Smooth muscle cell (in vitro differentiated cells): ENCODE measurements at regions not wholly inside any gene's neighbourhood (a gene's known extent, or its start where the extent isn't known, plus 50 kb on each side); places are given as distances from the start of the nearest gene placed in this dataset.

ENCODE experiments used
- DNase-seq: peaks from one replicate; lab custom pipeline; 2025; ENCODE audit not compliant: unreplicated experiment; lab: John Stamatoyannopoulos, UW
- H2AFZ ChIP-seq: fragments of 200-600 bp; sonication (generic); 2 replicates; pipeline ENCODE4 v1.6.0; 2016; ENCODE audit warnings: antibody characterized with exemption, low read depth, mild to moderate bottlenecking
- H3F3A ChIP-seq: fragments of 200-600 bp; sonication (generic); 2 replicates; pipeline ENCODE4 v1.6.0; 2017; ENCODE audit warnings: antibody characterized with exemption, low read depth
- H3K27ac ChIP-seq: fragments of 200-600 bp; sonication (generic); 2 replicates; pipeline ENCODE4 v1.5.1; 2016; ENCODE audit warnings: low read depth, mild to moderate bottlenecking
- H3K27me3 ChIP-seq: fragments of 200-600 bp; sonication (generic); 2 replicates; pipeline ENCODE4 v1.6.1; 2016; ENCODE audit warnings: low read depth, mild to moderate bottlenecking
- H3K36me3 ChIP-seq: fragments of 200-600 bp; sonication (generic); 2 replicates; pipeline ENCODE4 v1.5.1; 2016; ENCODE audit warnings: low read depth
- H3K4me1 ChIP-seq: fragments of 200-600 bp; sonication (generic); 2 replicates; pipeline ENCODE4 v1.5.1; 2016; ENCODE audit warnings: low read depth
- H3K4me2 ChIP-seq: fragments of 200-600 bp; sonication (generic); 2 replicates; pipeline ENCODE4 v1.6.0; 2016; ENCODE audit warnings: mild to moderate bottlenecking
- H3K4me3 ChIP-seq: fragments of 200-600 bp; sonication (generic); 2 replicates; pipeline ENCODE4 v1.5.1; 2016; ENCODE audit warnings: mild to moderate bottlenecking
- H3K79me2 ChIP-seq: fragments of 200-600 bp; sonication (generic); 2 replicates; pipeline ENCODE4 v1.6.0; 2016; ENCODE audit warnings: low read depth, mild to moderate bottlenecking
- H3K9ac ChIP-seq: fragments of 200-600 bp; sonication (generic); 2 replicates; pipeline ENCODE4 v1.6.0; 2016; ENCODE audit warnings: low read depth
- H3K9me3 ChIP-seq: fragments of 200-600 bp; sonication (generic); replicated peaks from 2 replicates; pipeline ENCODE4 v1.5.1; 2016; ENCODE audit warnings: low read depth
- H4K20me1 ChIP-seq: fragments of 200-600 bp; sonication (generic); 2 replicates; pipeline ENCODE4 v1.6.0; 2016; ENCODE audit warnings: low read depth
- WGBS: methylation state at CpG from one replicate; pipeline ENCODE4 v1.1.7; 2016; ENCODE audit warnings: low lambda C conversion rate; 5-methylcytosine and 5-hydroxymethylcytosine counted together
- TF ChIP-seq, protein P1 (sequence below): fragments of 200-600 bp; sonication (generic); IDR thresholded peaks from 2 replicates; pipeline ENCODE4 v1.5.1; 2017; ENCODE audit warnings: borderline replicate concordance, mild to moderate bottlenecking, antibody characterized with exemption; ENCODE audit not compliant: insufficient read depth, poor library complexity, severe bottlenecking

DNA sequence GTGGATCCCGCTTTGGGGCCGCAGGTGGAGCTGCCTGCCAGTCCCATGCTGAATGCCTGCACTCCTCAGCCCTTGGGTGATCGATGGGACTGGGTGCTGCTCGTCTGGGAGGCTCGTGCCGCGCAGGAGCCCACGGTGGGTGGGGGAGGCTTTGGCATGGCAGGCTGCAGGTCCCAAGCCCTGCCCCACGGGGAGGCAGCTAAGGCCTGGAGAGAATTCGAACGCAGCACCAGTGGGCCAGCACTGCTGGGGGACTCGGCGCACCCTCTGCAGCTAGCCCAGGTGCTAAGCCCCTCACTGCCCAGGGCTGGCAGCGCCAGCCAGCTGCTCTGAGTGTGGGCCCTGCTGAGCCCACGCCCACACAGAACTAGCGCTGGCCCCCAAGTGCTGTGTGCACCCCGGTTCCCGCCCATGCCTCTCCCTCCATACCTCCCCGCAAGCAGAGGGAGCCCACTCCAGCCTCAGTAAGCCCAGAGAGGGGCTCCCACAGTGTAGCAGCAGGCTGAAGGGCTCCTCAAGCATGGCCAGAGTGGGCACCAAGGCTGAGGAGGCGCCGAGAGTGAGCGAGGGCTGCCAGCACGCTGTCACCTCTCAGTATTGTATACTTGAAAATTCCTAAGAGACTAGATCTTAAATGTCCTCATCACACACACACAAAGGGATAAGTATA lies 1654.2 kb upstream of the SLC39A10 start:
- Histone ChIP-seq H3K27ac (no peak overlapping the region), H3K9ac (no peak overlapping the region), H2AFZ (no peak overlapping the region), H3K4me2 (no peak overlapping the region), H3K79me2 (no peaks in the 10 kb centered on the region), H3F3A (no peaks in the 10 kb centered on the region), H3K9me3 (no peaks in the 10 kb centered on the region), H3K4me1 (no peaks in the 10 kb centered on the region), H3K4me3 (no peak overlapping the region), H3K36me3 (no peaks in the 10 kb centered on the region), H4K20me1 (no peaks in the 10 kb centered on the region), H3K27me3 (no peaks in the 10 kb centered on the region)
- 88% methylated on average over 23 of the region's 23 CpGs for WGBS
- no peak for DNase-seq
- TF ChIP-seq, protein P1, sequence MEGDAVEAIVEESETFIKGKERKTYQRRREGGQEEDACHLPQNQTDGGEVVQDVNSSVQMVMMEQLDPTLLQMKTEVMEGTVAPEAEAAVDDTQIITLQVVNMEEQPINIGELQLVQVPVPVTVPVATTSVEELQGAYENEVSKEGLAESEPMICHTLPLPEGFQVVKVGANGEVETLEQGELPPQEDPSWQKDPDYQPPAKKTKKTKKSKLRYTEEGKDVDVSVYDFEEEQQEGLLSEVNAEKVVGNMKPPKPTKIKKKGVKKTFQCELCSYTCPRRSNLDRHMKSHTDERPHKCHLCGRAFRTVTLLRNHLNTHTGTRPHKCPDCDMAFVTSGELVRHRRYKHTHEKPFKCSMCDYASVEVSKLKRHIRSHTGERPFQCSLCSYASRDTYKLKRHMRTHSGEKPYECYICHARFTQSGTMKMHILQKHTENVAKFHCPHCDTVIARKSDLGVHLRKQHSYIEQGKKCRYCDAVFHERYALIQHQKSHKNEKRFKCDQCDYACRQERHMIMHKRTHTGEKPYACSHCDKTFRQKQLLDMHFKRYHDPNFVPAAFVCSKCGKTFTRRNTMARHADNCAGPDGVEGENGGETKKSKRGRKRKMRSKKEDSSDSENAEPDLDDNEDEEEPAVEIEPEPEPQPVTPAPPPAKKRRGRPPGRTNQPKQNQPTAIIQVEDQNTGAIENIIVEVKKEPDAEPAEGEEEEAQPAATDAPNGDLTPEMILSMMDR, result no peak

DNA sequence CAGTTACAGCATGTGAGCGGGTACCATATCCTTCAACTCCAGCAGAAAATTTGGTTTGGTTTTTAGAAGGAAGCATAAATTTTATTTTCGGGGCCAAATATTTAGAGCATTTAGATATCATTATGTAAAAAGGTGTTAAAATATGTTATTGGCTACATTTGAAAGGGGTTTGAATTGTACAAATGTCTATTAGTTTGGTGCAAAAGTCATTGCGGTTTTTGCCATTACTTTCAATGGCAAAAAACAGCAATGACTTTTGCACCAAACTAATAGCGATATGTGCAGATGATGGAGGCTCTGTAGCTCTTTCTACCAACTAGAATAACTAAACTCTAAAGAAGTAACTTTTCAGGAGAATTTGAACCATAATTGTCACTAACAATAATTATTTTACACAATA lies 1666.2 kb upstream of the SLC39A10 start:
- no peak overlapping the region for H3K9ac ChIP-seq
- H4K20me1 ChIP-seq, result no peaks in the 10 kb centered on the region
- H3K9me3 ChIP-seq, result no peaks in the 10 kb centered on the region
- 71% methylated on average over 4 of the region's 4 CpGs for WGBS
- H3K27me3 ChIP-seq, result no peaks in the 10 kb centered on the region
- H3K4me2 ChIP-seq, result no peak overlapping the region
- no peak for DNase-seq
- TF ChIP-seq, protein P1, result no peak
- no peaks in the 10 kb centered on the region for H3F3A ChIP-seq
- no peak overlapping the region for H3K4me3 ChIP-seq
- H3K4me1 ChIP-seq, result no peaks in the 10 kb centered on the region
- no peak overlapping the region for H2AFZ ChIP-seq
- no peaks in the 10 kb centered on the region for H3K79me2 ChIP-seq
- no peaks in the 10 kb centered on the region for H3K36me3 ChIP-seq
- H3K27ac ChIP-seq, result no peak overlapping the region

DNA sequence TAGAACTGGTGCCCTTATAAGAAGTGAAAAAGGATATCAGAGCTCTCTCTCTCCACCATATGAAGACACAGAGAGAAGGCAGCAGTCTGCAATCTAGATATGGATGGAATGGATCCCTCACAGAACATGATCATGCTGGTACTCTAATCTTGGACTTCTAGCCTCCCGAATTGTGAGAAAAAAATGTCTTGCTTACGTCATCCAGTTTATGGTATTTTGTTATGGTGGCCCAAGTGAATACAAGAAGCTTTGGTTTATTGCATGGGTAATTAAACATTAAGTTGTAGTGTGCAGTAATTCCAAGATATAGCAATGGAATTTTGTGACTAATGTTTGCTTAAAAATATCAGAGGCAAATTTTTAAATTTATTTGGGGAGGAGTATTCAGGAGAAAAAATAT lies 1667.4 kb upstream of the SLC39A10 start:
- TF ChIP-seq, protein P1, result no peak
- Histone ChIP-seq H4K20me1 (no peaks in the 10 kb centered on the region), H3K4me1 (no peaks in the 10 kb centered on the region), H3K27me3 (no peaks in the 10 kb centered on the region), H2AFZ (no peak overlapping the region), H3K27ac (no peak overlapping the region), H3K9me3 (no peaks in the 10 kb centered on the region), H3K4me3 (no peak overlapping the region), H3K9ac (no peak overlapping the region), H3F3A (no peaks in the 10 kb centered on the region), H3K36me3 (no peaks in the 10 kb centered on the region), H3K79me2 (no peaks in the 10 kb centered on the region), H3K4me2 (no peak overlapping the region)
- no peak for DNase-seq
- 96% methylated on average over 2 of the region's 2 CpGs for WGBS

DNA sequence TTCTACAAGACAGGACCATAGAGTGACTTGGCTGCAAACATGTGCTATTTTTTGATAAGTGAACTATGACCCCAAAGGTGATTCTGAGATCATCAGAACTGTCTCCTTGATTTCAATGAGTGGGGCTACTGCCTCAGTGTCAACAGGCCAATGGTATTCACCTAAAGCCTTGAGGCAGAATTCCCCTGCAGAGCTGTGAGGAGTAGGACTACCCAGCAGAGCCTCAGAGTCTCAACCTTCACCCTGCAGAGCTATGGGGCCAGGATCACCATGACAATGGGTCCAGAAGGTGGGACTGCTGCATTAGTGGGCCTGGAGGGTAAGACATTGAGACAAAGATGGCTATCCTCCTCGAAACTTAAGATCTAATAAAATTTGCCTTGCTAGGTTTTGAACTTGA lies 1668.2 kb upstream of the SLC39A10 start:
- H3K4me3 ChIP-seq, result no peak overlapping the region
- DNase-seq, result no peak
- H3K27ac ChIP-seq, result no peak overlapping the region
- H4K20me1 ChIP-seq, result no peaks in the 10 kb centered on the region
- no peak overlapping the region for H3K9ac ChIP-seq
- H3K4me1 ChIP-seq, result no peaks in the 10 kb centered on the region
- H3K79me2 ChIP-seq, result no peaks in the 10 kb centered on the region
- H3K36me3 ChIP-seq, result no peaks in the 10 kb centered on the region
- WGBS, result 68% methylated on average over 1 of the region's 1 CpG
- TF ChIP-seq, protein P1, result no peak
- no peaks in the 10 kb centered on the region for H3K27me3 ChIP-seq
- no peak overlapping the region for H3K4me2 ChIP-seq
- no peak overlapping the region for H2AFZ ChIP-seq
- H3K9me3 ChIP-seq, result no peaks in the 10 kb centered on the region
- H3F3A ChIP-seq, result no peaks in the 10 kb centered on the region
